ENCODE measurements at regions not wholly inside any gene's neighbourhood (a gene's known extent, or its start where the extent isn't known, plus 50 kb on each side); places are given as distances from the start of the nearest gene placed in this dataset.

- DNase-seq = no peak
Observed at GRCh38 chr3:7915356-7915755, 586.3 kb upstream of the LMCD1 start.

- no peak for DNase-seq
Observed at GRCh38 chr3:7917443-7918151, 584.0 kb upstream of the LMCD1 start.

- DNase-seq = no peak
Observed at GRCh38 chr3:7920211-7920610, 581.4 kb upstream of the LMCD1 start.

- no peak for DNase-seq
Observed at GRCh38 chr3:7924228-7924627, 577.4 kb upstream of the LMCD1 start.

GRCh38 chr3:7927015-7927414, 574.6 kb upstream of the LMCD1 start:
- DNase-seq = no peak

- no peak for DNase-seq
Observed at GRCh38 chr3:7927864-7928263, 573.8 kb upstream of the LMCD1 start.

GRCh38 chr3:7929319-7929889, 572.2 kb upstream of the LMCD1 start:
- DNase-seq = no peak

- no peak for DNase-seq
Observed at GRCh38 chr3:7934362-7934761, 567.3 kb upstream of the LMCD1 start.

GRCh38 chr3:7947930-7948329, 553.7 kb upstream of the LMCD1 start:
- no peak for DNase-seq

- no peak for DNase-seq
Observed at GRCh38 chr3:7950890-7951289, 550.7 kb upstream of the LMCD1 start.

GRCh38 chr3:7953449-7954014, 548.1 kb upstream of the LMCD1 start:
- DNase-seq = no peak

GRCh38 chr3:7957024-7957423, 544.6 kb upstream of the LMCD1 start:
- DNase-seq = no peak

- no peak for DNase-seq
Observed at GRCh38 chr3:7959094-7959493, 542.5 kb upstream of the LMCD1 start.

GRCh38 chr3:7960601-7961000, 541.0 kb upstream of the LMCD1 start:
- DNase-seq = no peak

- DNase-seq = no peak
Observed at GRCh38 chr3:7962301-7962700, 539.3 kb upstream of the LMCD1 start.

- DNase-seq = no peak
Observed at GRCh38 chr3:7964899-7965298, 536.7 kb upstream of the LMCD1 start.

GRCh38 chr3:7973006-7973405, 528.6 kb upstream of the LMCD1 start:
- no peak for DNase-seq

GRCh38 chr3:7977245-7978086, 524.2 kb upstream of the LMCD1 start:
- DNase-seq = no peak

GRCh38 chr3:7978087-7978422, 523.6 kb upstream of the LMCD1 start:
- DNase-seq = no peak

- no peak for DNase-seq
Observed at GRCh38 chr3:7982126-7982525, 519.5 kb upstream of the LMCD1 start.

- DNase-seq = no peak
Observed at GRCh38 chr3:7999384-7999783, 502.2 kb upstream of the LMCD1 start.

GRCh38 chr3:8001307-8001706, 500.3 kb upstream of the LMCD1 start:
- no peak for DNase-seq

GRCh38 chr3:8001712-8002111, 499.9 kb upstream of the LMCD1 start:
- no peak for DNase-seq

- no peak for DNase-seq
Observed at GRCh38 chr3:8011902-8012301, 489.7 kb upstream of the LMCD1 start.
